Right lobe of liver (tissue), 4 donors: ENCODE measurements at regions not wholly inside any gene's neighbourhood (a gene's known extent, or its start where the extent isn't known, plus 50 kb on each side); places are given as distances from the start of the nearest gene placed in this dataset.

Experiments used
- POLR2A ChIP-seq: fragments of 450-650 bp; IDR thresholded peaks from one replicate; pipeline ENCODE4 v1.6.1; 2017; ENCODE audit warnings: antibody characterized with exemption, mild to moderate bottlenecking
- TF ChIP-seq, protein P1 (sequence below), 4 donors: fragments of 200-600 bp in 3 of 4; fragments of 450-650 bp in 1 of 4; IDR thresholded peaks; one replicate each; pipeline versions ENCODE4 v1.5.1 to v1.8.0; 2016 to 2022; ENCODE audit warnings: antibody characterized with exemption in 4 of 4, mild to moderate bottlenecking in 2 of 4
- donor health status: DM: no; HTN: no; CAD: no.
- donor health status: DM: no; HTN: no; CAD: no.
- donor health status: DM: no; HTN: yes; CAD: no.

DNA sequence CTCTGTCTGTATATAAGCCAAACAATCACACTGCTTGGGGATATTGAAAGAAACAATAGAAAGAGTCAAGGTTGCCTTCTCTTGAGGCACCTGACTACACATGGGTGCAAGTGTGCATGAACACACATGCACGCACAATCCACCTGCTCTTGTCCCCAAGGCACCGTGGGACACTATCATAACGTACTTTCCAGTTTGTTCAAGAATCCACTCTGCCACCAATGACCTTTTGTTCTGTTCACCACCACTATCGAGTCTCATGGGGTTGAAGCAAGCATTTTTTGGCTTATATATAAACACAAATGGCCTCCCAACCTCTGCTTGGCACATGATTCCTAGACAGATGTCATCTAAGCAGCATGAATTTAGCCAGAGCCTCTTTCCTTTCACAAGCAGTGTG is 365.4 kb downstream of the EMP1 start:
- TF ChIP-seq POLR2A = no peak
- TF ChIP-seq, protein P1, sequence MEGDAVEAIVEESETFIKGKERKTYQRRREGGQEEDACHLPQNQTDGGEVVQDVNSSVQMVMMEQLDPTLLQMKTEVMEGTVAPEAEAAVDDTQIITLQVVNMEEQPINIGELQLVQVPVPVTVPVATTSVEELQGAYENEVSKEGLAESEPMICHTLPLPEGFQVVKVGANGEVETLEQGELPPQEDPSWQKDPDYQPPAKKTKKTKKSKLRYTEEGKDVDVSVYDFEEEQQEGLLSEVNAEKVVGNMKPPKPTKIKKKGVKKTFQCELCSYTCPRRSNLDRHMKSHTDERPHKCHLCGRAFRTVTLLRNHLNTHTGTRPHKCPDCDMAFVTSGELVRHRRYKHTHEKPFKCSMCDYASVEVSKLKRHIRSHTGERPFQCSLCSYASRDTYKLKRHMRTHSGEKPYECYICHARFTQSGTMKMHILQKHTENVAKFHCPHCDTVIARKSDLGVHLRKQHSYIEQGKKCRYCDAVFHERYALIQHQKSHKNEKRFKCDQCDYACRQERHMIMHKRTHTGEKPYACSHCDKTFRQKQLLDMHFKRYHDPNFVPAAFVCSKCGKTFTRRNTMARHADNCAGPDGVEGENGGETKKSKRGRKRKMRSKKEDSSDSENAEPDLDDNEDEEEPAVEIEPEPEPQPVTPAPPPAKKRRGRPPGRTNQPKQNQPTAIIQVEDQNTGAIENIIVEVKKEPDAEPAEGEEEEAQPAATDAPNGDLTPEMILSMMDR (IDR thresholded peaks at IDR 0.05) = no peak
